ENCODE measurements at regions not wholly inside any gene's neighbourhood (a gene's known extent, or its start where the extent isn't known, plus 50 kb on each side); places are given as distances from the start of the nearest gene placed in this dataset.

GRCh38 chr16:7167626-7168025 is 165.0 kb upstream of the RBFOX1 start:
- CTCF ChIA-PET = no interaction called here
- Histone ChIP-seq H2AFZ (ENCODE audit: low read length) (no peak overlapping the region), H3K9me3 (ENCODE audit: low read length) (no peaks in the 10 kb centered on the region), H3K27ac (ENCODE audit: low read length) (no peak overlapping the region), H3K9me2 (replicated peaks; ENCODE audit: low read length) (no peaks in the 10 kb centered on the region), H3K79me2 (ENCODE audit: low read length) (no peaks in the 10 kb centered on the region), H3K36me3 (ENCODE audit: low read depth, low read length) (no peaks in the 10 kb centered on the region), H3K4me1 (ENCODE audit: insufficient read depth, low read length) (no peaks in the 10 kb centered on the region), H3K27me3 (ENCODE audit: low read length) (no peaks in the 10 kb centered on the region), H3K9ac (ENCODE audit: low read length) (no peak overlapping the region), H4K20me1 (ENCODE audit: low read length) (no peaks in the 10 kb centered on the region), H3F3A (ENCODE audit: low read length, unreplicated experiment) (no peaks in the 10 kb centered on the region), H3K4me3 (ENCODE audit: low read length) (no peak overlapping the region), H3K4me2 (ENCODE audit: low read length) (no peak overlapping the region)
- ATAC-seq = no peak
- no peak for DNase-seq
- POLR2A ChIA-PET (ENCODE audit: unreplicated experiment) = no interaction called here
- TF ChIP-seq EZH2 (IDR thresholded peaks at IDR 0.05; ENCODE audit: low read length, unreplicated experiment) (no peak), EZH2phosphoT487 (IDR thresholded peaks at IDR 0.05; ENCODE audit: borderline replicate concordance, low read length) (no peak)
- TF ChIP-seq, protein P1, sequence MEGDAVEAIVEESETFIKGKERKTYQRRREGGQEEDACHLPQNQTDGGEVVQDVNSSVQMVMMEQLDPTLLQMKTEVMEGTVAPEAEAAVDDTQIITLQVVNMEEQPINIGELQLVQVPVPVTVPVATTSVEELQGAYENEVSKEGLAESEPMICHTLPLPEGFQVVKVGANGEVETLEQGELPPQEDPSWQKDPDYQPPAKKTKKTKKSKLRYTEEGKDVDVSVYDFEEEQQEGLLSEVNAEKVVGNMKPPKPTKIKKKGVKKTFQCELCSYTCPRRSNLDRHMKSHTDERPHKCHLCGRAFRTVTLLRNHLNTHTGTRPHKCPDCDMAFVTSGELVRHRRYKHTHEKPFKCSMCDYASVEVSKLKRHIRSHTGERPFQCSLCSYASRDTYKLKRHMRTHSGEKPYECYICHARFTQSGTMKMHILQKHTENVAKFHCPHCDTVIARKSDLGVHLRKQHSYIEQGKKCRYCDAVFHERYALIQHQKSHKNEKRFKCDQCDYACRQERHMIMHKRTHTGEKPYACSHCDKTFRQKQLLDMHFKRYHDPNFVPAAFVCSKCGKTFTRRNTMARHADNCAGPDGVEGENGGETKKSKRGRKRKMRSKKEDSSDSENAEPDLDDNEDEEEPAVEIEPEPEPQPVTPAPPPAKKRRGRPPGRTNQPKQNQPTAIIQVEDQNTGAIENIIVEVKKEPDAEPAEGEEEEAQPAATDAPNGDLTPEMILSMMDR (conservative IDR thresholded peaks at IDR 0.05; ENCODE audit: low read depth, low read length) = no peak
- intact Hi-C loops (cut with micrococcal nuclease) = no loop called here
- BruUV-seq (replicated peaks) = no TSS peak

GRCh38 chr16:7161891-7162290 is 170.8 kb upstream of the RBFOX1 start:
- Histone ChIP-seq H3F3A (ENCODE audit: low read length, unreplicated experiment) (no peaks in the 10 kb centered on the region), H3K4me1 (ENCODE audit: insufficient read depth, low read length) (no peaks in the 10 kb centered on the region), H3K4me2 (ENCODE audit: low read length) (no peak overlapping the region), H2AFZ (ENCODE audit: low read length) (no peak overlapping the region), H3K9me3 (ENCODE audit: low read length) (no peaks in the 10 kb centered on the region), H4K20me1 (ENCODE audit: low read length) (no peaks in the 10 kb centered on the region), H3K27me3 (ENCODE audit: low read length) (no peaks in the 10 kb centered on the region), H3K9ac (ENCODE audit: low read length) (no peak overlapping the region), H3K4me3 (ENCODE audit: low read length) (no peak overlapping the region), H3K79me2 (ENCODE audit: low read length) (no peaks in the 10 kb centered on the region), H3K9me2 (replicated peaks; ENCODE audit: low read length) (no peaks in the 10 kb centered on the region), H3K36me3 (ENCODE audit: low read depth, low read length) (no peaks in the 10 kb centered on the region), H3K27ac (ENCODE audit: low read length) (no peak overlapping the region)
- no TSS peak for BruUV-seq (replicated peaks)
- POLR2A ChIA-PET (ENCODE audit: unreplicated experiment) = no interaction called here
- CTCF ChIA-PET = no interaction called here
- DNase-seq = no peak
- TF ChIP-seq, protein P1 (conservative IDR thresholded peaks at IDR 0.05; ENCODE audit: low read depth, low read length) = no peak
- TF ChIP-seq EZH2 (IDR thresholded peaks at IDR 0.05; ENCODE audit: low read length, unreplicated experiment) (no peak), EZH2phosphoT487 (IDR thresholded peaks at IDR 0.05; ENCODE audit: borderline replicate concordance, low read length) (no peak)
- intact Hi-C loops (cut with micrococcal nuclease) = no loop called here
- ATAC-seq = no peak

DNA sequence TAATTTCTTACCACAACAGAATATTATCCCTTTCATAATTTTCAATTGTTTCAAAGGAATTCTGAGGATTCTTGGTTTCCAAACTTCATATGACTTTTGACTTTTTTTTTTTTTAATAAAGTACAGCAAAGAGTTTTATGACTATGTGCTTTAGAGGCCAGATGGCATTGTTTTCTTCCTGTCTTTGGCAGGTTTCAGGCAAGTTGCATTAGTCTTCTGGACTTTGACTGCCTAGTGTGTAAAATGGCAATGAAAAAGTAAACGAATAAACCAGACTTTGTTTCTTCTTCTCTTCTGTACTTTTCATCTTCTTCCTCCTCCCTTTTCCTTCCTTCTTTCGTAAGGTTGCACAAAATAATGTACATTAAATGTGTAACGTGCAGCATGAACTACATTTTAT is 172.6 kb upstream of the RBFOX1 start:
- CTCF ChIA-PET = no interaction called here
- H3K4me2 ChIP-seq (ENCODE audit: low read length) = no peak overlapping the region

More for the DNA sequence above, 172.6 kb upstream of the RBFOX1 start:
- no peak for DNase-seq
- Histone ChIP-seq H3K9ac (ENCODE audit: low read length) (no peak overlapping the region), H3K36me3 (ENCODE audit: low read depth, low read length) (no peaks in the 10 kb centered on the region), H2AFZ (ENCODE audit: low read length) (no peak overlapping the region), H3K27me3 (ENCODE audit: low read length) (no peaks in the 10 kb centered on the region), H3K79me2 (ENCODE audit: low read length) (no peaks in the 10 kb centered on the region), H3K4me3 (ENCODE audit: low read length) (no peak overlapping the region), H4K20me1 (ENCODE audit: low read length) (no peaks in the 10 kb centered on the region), H3K9me3 (ENCODE audit: low read length) (no peaks in the 10 kb centered on the region), H3K27ac (ENCODE audit: low read length) (no peak overlapping the region), H3K4me1 (ENCODE audit: insufficient read depth, low read length) (no peaks in the 10 kb centered on the region), H3F3A (ENCODE audit: low read length, unreplicated experiment) (no peaks in the 10 kb centered on the region), H3K9me2 (replicated peaks; ENCODE audit: low read length) (no peaks in the 10 kb centered on the region)
- POLR2A ChIA-PET (ENCODE audit: unreplicated experiment) = no interaction called here
- ATAC-seq = no peak
- intact Hi-C loops (cut with micrococcal nuclease) = no loop called here
- BruUV-seq (replicated peaks) = no TSS peak
- no peak for TF ChIP-seq EZH2phosphoT487 (IDR thresholded peaks at IDR 0.05; ENCODE audit: borderline replicate concordance, low read length)
- TF ChIP-seq, protein P1 (conservative IDR thresholded peaks at IDR 0.05; ENCODE audit: low read depth, low read length) = no peak
- no peak for TF ChIP-seq EZH2 (IDR thresholded peaks at IDR 0.05; ENCODE audit: low read length, unreplicated experiment)
